HG02884 (cell line): ENCODE measurements at regions not wholly inside any gene's neighbourhood (a gene's known extent, or its start where the extent isn't known, plus 50 kb on each side); places are given as distances from the start of the nearest gene placed in this dataset.
"Not testable (repeated sequence)": the region's sequence is repeated elsewhere in the genome, so short reads cannot be mapped to it uniquely, and the experiment has no call there.

Experiments used
- ATAC-seq: cut with Tn5 transposase; IDR thresholded peaks from one replicate; pipeline ENCODE4 v1.9.1; 2021; ENCODE audit warnings: mild to moderate bottlenecking, moderate library complexity; ENCODE audit not compliant: unreplicated experiment

GRCh38 chr5:17034992-17035391 lies 98.9 kb upstream of the MYO10 start:
- not testable (repeated sequence) for ATAC-seq

GRCh38 chr5:17037751-17038150 lies 101.7 kb upstream of the MYO10 start:
- no peak for ATAC-seq

GRCh38 chr5:17039170-17039569 lies 103.1 kb upstream of the MYO10 start:
- no peak for ATAC-seq

- ATAC-seq: no peak
Observed at GRCh38 chr5:17042041-17042440, 106.0 kb upstream of the MYO10 start.

GRCh38 chr5:17046320-17046719 lies 110.2 kb upstream of the MYO10 start:
- ATAC-seq: no peak

GRCh38 chr5:17050236-17050635 lies 114.1 kb upstream of the MYO10 start:
- ATAC-seq: no peak

- ATAC-seq: no peak
Observed at GRCh38 chr5:17054911-17055310, 118.8 kb upstream of the MYO10 start.

- no peak for ATAC-seq
Observed at GRCh38 chr5:17056141-17056631, 120.1 kb upstream of the MYO10 start.

- ATAC-seq: no peak
Observed at GRCh38 chr5:17058438-17058837, 122.3 kb upstream of the MYO10 start.

- ATAC-seq: no peak
Observed at GRCh38 chr5:17061973-17062470, 125.9 kb upstream of the MYO10 start.

GRCh38 chr5:17062741-17063140 lies 126.7 kb upstream of the MYO10 start:
- not testable (repeated sequence) for ATAC-seq

GRCh38 chr5:17064241-17064640 lies 128.2 kb upstream of the MYO10 start:
- no peak for ATAC-seq

GRCh38 chr5:17065458-17065857 lies 129.4 kb upstream of the MYO10 start:
- ATAC-seq: no peak

GRCh38 chr5:17066026-17066425 lies 129.9 kb upstream of the MYO10 start:
- ATAC-seq: not testable (repeated sequence)

- ATAC-seq: no peak
Observed at GRCh38 chr5:17067657-17068392, 131.7 kb upstream of the MYO10 start.

GRCh38 chr5:17069995-17070511 lies 134.0 kb upstream of the MYO10 start:
- no peak for ATAC-seq

- no peak for ATAC-seq
Observed at GRCh38 chr5:17070647-17071046, 134.6 kb upstream of the MYO10 start.

- no peak for ATAC-seq
Observed at GRCh38 chr5:17075236-17075635, 139.1 kb upstream of the MYO10 start.

GRCh38 chr5:17076272-17076671 lies 140.2 kb upstream of the MYO10 start:
- no peak for ATAC-seq

GRCh38 chr5:17077440-17078233 lies 139.8 kb upstream of the BASP1 start:
- no peak for ATAC-seq

- no peak for ATAC-seq
Observed at GRCh38 chr5:17079562-17079961, 137.9 kb upstream of the BASP1 start.

- ATAC-seq: no peak
Observed at GRCh38 chr5:17080361-17080760, 137.1 kb upstream of the BASP1 start.
